ENCODE measurements at regions not wholly inside any gene's neighbourhood (a gene's known extent, or its start where the extent isn't known, plus 50 kb on each side); places are given as distances from the start of the nearest gene placed in this dataset.
"Not testable (repeated sequence)": the region's sequence is repeated elsewhere in the genome, so short reads cannot be mapped to it uniquely, and the experiment has no call there.

GRCh38 chr11:42870480-42870879, 441.3 kb upstream of the API5 start:
- no peaks in the 10 kb centered on the region; the same call in 1 of the 2 replicates for H3K36me3 ChIP-seq (ENCODE audit: control insufficient read depth, insufficient read depth, low read length)
- ChIA-PET POLR2A (no interaction called here), CTCF (no interaction called here)
- intact Hi-C loops (cut with micrococcal nuclease; ENCODE audit: unreplicated experiment), result no loop called here
- ATAC-seq (no peak), DNase-seq (ENCODE audit: low read depth, low spot score) (no peak)
- no peaks in the 10 kb centered on the region for H3K27me3 ChIP-seq (ENCODE audit: control insufficient read depth, insufficient read depth, low read length)
- no peaks in the 10 kb centered on the region for H3K4me1 ChIP-seq (ENCODE audit: control insufficient read depth, insufficient read depth, low read length)
- H3K9me3 ChIP-seq (ENCODE audit: control insufficient read depth, insufficient read depth, low read depth, low read length), result no peaks in the 10 kb centered on the region
- no peak overlapping the region for H3K4me3 ChIP-seq (ENCODE audit: low read depth in 2 of 2, low read length in 2 of 2)
- no peak overlapping the region for H3K27ac ChIP-seq (ENCODE audit: low read length)
- no peak for TF ChIP-seq CTCF (IDR thresholded peaks at IDR 0.05)
- no peak for TF ChIP-seq REST (IDR thresholded peaks at IDR 0.05; ENCODE audit: insufficient read depth in 1 of 2, low read depth in 2 of 2, low read length in 1 of 2)
- TF ChIP-seq TCF7L2 (IDR thresholded peaks at IDR 0.05; ENCODE audit: low read depth, low read length), result no peak
- no peak for TF ChIP-seq SIN3A (IDR thresholded peaks at IDR 0.05; ENCODE audit: borderline replicate concordance, insufficient read depth, low read depth, low read length)
- no peak for TF ChIP-seq POLR2AphosphoS5 (IDR thresholded peaks at IDR 0.05; ENCODE audit: low read depth, low read length)
- in situ Hi-C loops (cut with HindIII; ENCODE audit: low pct_unique_long_range_greater_than_20kb, low sequenced_read_pairs), result no loop called here
- no TSS peak for BruUV-seq (replicated peaks)

- intact Hi-C loops (cut with micrococcal nuclease; ENCODE audit: unreplicated experiment); POLR2A ChIA-PET; H3K27me3 ChIP-seq (ENCODE audit: control insufficient read depth, insufficient read depth, low read length); H3K4me1 ChIP-seq (ENCODE audit: control insufficient read depth, insufficient read depth, low read length); in situ Hi-C loops (cut with HindIII; ENCODE audit: low pct_unique_long_range_greater_than_20kb, low sequenced_read_pairs); ATAC-seq; H3K36me3 ChIP-seq (ENCODE audit: control insufficient read depth, insufficient read depth, low read length); H3K27ac ChIP-seq (ENCODE audit: low read length); BruUV-seq (replicated peaks); DNase-seq (ENCODE audit: low read depth, low spot score); CTCF ChIA-PET; H3K9me3 ChIP-seq (ENCODE audit: control insufficient read depth, insufficient read depth, low read depth, low read length); H3K4me3 ChIP-seq (ENCODE audit: low read depth in 2 of 2, low read length in 2 of 2): not testable (repeated sequence)
Measured at GRCh38 chr11:42873800-42874405, 437.9 kb upstream of the API5 start.

- intact Hi-C loops (cut with micrococcal nuclease; ENCODE audit: unreplicated experiment); BruUV-seq (replicated peaks); H3K9me3 ChIP-seq (ENCODE audit: control insufficient read depth, insufficient read depth, low read depth, low read length); DNase-seq (ENCODE audit: low read depth, low spot score); H3K36me3 ChIP-seq (ENCODE audit: control insufficient read depth, insufficient read depth, low read length); H3K27ac ChIP-seq (ENCODE audit: low read length); H3K27me3 ChIP-seq (ENCODE audit: control insufficient read depth, insufficient read depth, low read length); in situ Hi-C loops (cut with HindIII; ENCODE audit: low pct_unique_long_range_greater_than_20kb, low sequenced_read_pairs); H3K4me3 ChIP-seq (ENCODE audit: low read depth in 2 of 2, low read length in 2 of 2); POLR2A ChIA-PET; ATAC-seq; H3K4me1 ChIP-seq (ENCODE audit: control insufficient read depth, insufficient read depth, low read length): not testable (repeated sequence)
- CTCF ChIA-PET, result interaction anchor here (0.6 kb wide), 1 partner anchor 59 kb away, joined by 7 read pairs; no protein-coding TSS in a partner anchor
Measured at GRCh38 chr11:42881335-42881734, 430.5 kb upstream of the API5 start.

Measured in Panc1 (cell line).